GM21381 (cell line): ENCODE measurements at regions not wholly inside any gene's neighbourhood (a gene's known extent, or its start where the extent isn't known, plus 50 kb on each side); places are given as distances from the start of the nearest gene placed in this dataset.

Experiments
- ATAC-seq: cut with Tn5 transposase; IDR thresholded peaks from one replicate; pipeline ENCODE4 v1.9.1; 2021; ENCODE audit warnings: mild to moderate bottlenecking, moderate library complexity; ENCODE audit not compliant: unreplicated experiment

GRCh38 chr17:14510136-14510535 is 209.3 kb downstream of the HS3ST3B1 start:
- no peak for ATAC-seq

GRCh38 chr17:14508156-14508555 is 207.3 kb downstream of the HS3ST3B1 start:
- no peak for ATAC-seq

GRCh38 chr17:14506364-14506763 is 205.5 kb downstream of the HS3ST3B1 start:
- no peak for ATAC-seq

- ATAC-seq: no peak
Measured at GRCh38 chr17:14505606-14506005, 204.7 kb downstream of the HS3ST3B1 start.

- ATAC-seq: no peak
Measured at GRCh38 chr17:14499976-14500375, 199.1 kb downstream of the HS3ST3B1 start.

- no peak for ATAC-seq
Measured at GRCh38 chr17:14498812-14499211, 197.9 kb downstream of the HS3ST3B1 start.

- ATAC-seq: no peak
Measured at GRCh38 chr17:14494161-14494560, 193.3 kb downstream of the HS3ST3B1 start.

- ATAC-seq: no peak
Measured at GRCh38 chr17:14489986-14490385, 189.1 kb downstream of the HS3ST3B1 start.

- ATAC-seq: no peak
Measured at GRCh38 chr17:14488958-14489550, 188.2 kb downstream of the HS3ST3B1 start.

GRCh38 chr17:14487068-14487467 is 186.2 kb downstream of the HS3ST3B1 start:
- no peak for ATAC-seq

- ATAC-seq: no peak
Measured at GRCh38 chr17:14482715-14483114, 181.8 kb downstream of the HS3ST3B1 start.

- no peak for ATAC-seq
Measured at GRCh38 chr17:14481664-14482063, 180.8 kb downstream of the HS3ST3B1 start.

- no peak for ATAC-seq
Measured at GRCh38 chr17:14474591-14474990, 173.7 kb downstream of the HS3ST3B1 start.

GRCh38 chr17:14471052-14471451 is 170.2 kb downstream of the HS3ST3B1 start:
- no peak for ATAC-seq

- ATAC-seq: no peak
Measured at GRCh38 chr17:14470417-14470816, 169.5 kb downstream of the HS3ST3B1 start.

- ATAC-seq: no peak
Measured at GRCh38 chr17:14469971-14470370, 169.1 kb downstream of the HS3ST3B1 start.

- ATAC-seq: no peak
Measured at GRCh38 chr17:14468858-14469257, 168.0 kb downstream of the HS3ST3B1 start.

- ATAC-seq: no peak
Measured at GRCh38 chr17:14461227-14461548, 160.3 kb downstream of the HS3ST3B1 start.

- no peak for ATAC-seq
Measured at GRCh38 chr17:14460516-14461226, 159.8 kb downstream of the HS3ST3B1 start.

- ATAC-seq: no peak
Measured at GRCh38 chr17:14459955-14460354, 159.1 kb downstream of the HS3ST3B1 start.

GRCh38 chr17:14458724-14459123 is 157.8 kb downstream of the HS3ST3B1 start:
- ATAC-seq: no peak

- no peak for ATAC-seq
Measured at GRCh38 chr17:14454746-14455145, 153.9 kb downstream of the HS3ST3B1 start.

GRCh38 chr17:14452856-14453255 is 152.0 kb downstream of the HS3ST3B1 start:
- ATAC-seq: no peak
